Fibroblast of mammary gland (primary cell): ENCODE measurements at regions not wholly inside any gene's neighbourhood (a gene's known extent, or its start where the extent isn't known, plus 50 kb on each side); places are given as distances from the start of the nearest gene placed in this dataset.

Experiments
- DNase-seq: peaks from one replicate; pipeline ENCODE4 v3.0.0-alpha.2; 2010; ENCODE audit warnings: low read depth
- H3K4me3 ChIP-seq: 2 replicates; pipeline ENCODE4 v1.5.1; 2011; ENCODE audit warnings: low read depth, mild to moderate bottlenecking, low read length, moderate library complexity; ENCODE audit not compliant: control insufficient read depth
- CTCF ChIP-seq: conservative IDR thresholded peaks from 2 replicates; pipeline ENCODE4 v1.5.1; 2011; ENCODE audit warnings: low read depth, low read length, inconsistent platforms; ENCODE audit not compliant: control insufficient read depth, insufficient read depth

- DNase-seq: no peak
- H3K4me3 ChIP-seq: no peak overlapping the region
- no peak for TF ChIP-seq CTCF
Measured at GRCh38 chr3:124383846-124384466, 346.3 kb upstream of the UMPS start.

- no peak overlapping the region for H3K4me3 ChIP-seq
- DNase-seq: no peak
- no peak for TF ChIP-seq CTCF
Measured at GRCh38 chr3:124384527-124384926, 345.7 kb upstream of the UMPS start.

GRCh38 chr3:124385996-124386395 lies 344.3 kb upstream of the UMPS start:
- H3K4me3 ChIP-seq: no peak overlapping the region
- no peak for DNase-seq
- no peak for TF ChIP-seq CTCF

GRCh38 chr3:124386996-124387595 lies 343.2 kb upstream of the UMPS start:
- no peak for TF ChIP-seq CTCF
- no peak for DNase-seq
- H3K4me3 ChIP-seq: no peak overlapping the region

- no peak overlapping the region for H3K4me3 ChIP-seq
- peak; percentile 11 for TF ChIP-seq CTCF
- DNase-seq: no peak
Measured at GRCh38 chr3:124391774-124392173, 338.5 kb upstream of the UMPS start.

- no peak for DNase-seq
- no peak overlapping the region for H3K4me3 ChIP-seq
- no peak for TF ChIP-seq CTCF
Measured at GRCh38 chr3:124393340-124393739, 336.9 kb upstream of the UMPS start.
